Fibroblast of lung (primary cell): ENCODE measurements at regions not wholly inside any gene's neighbourhood (a gene's known extent, or its start where the extent isn't known, plus 50 kb on each side); places are given as distances from the start of the nearest gene placed in this dataset.

Experiments used
- DNase-seq, 2 donors: peaks; one replicate each; pipeline versions ENCODE4 v3.0.0 to v3.0.0-alpha.2; 2010; ENCODE audit warnings: low read depth in 2 of 2
- H2AFZ ChIP-seq: 2 replicates; pipeline ENCODE4 v1.5.1; 2012; ENCODE audit warnings: low read length, control low read depth, inconsistent platforms
- H3K27ac ChIP-seq: 2 replicates; pipeline ENCODE4 v1.5.1; 2011; ENCODE audit warnings: low read length, control low read depth; ENCODE audit not compliant: insufficient read depth
- H3K27me3 ChIP-seq: 2 replicates; pipeline ENCODE4 v1.5.1; 2011; ENCODE audit warnings: mild to moderate bottlenecking, low read length; ENCODE audit not compliant: control insufficient read depth, insufficient read depth
- H3K36me3 ChIP-seq: 2 replicates; pipeline ENCODE4 v1.5.1; 2011; ENCODE audit warnings: low read length; ENCODE audit not compliant: control insufficient read depth, insufficient read depth
- H3K4me1 ChIP-seq: 2 replicates; pipeline ENCODE4 v1.5.1; 2011; ENCODE audit warnings: low read length; ENCODE audit not compliant: control insufficient read depth, insufficient read depth; ENCODE audit errors: extremely low read depth
- H3K4me2 ChIP-seq: 2 replicates; pipeline ENCODE4 v1.5.1; 2011; ENCODE audit warnings: low read length, control low read depth; ENCODE audit not compliant: insufficient read depth; ENCODE audit errors: extremely low read depth
- H3K4me3 ChIP-seq, 4 experiments: fragments of 200-600 bp in 1 of 4; sonication (generic) in 1 of 4; replicated peaks in 1 of 4; 2 replicates each; pipeline ENCODE4 v1.5.1; 2011 to 2016; ENCODE audit warnings: low read length in 4 of 4, low read depth in 3 of 4, mild to moderate bottlenecking in 3 of 4, control low read depth in 2 of 4, inconsistent platforms in 1 of 4, mixed read lengths in 1 of 4; ENCODE audit not compliant: insufficient read depth in 1 of 4; ENCODE audit errors: control extremely low read depth in 1 of 4
- H3K79me2 ChIP-seq: 2 replicates; pipeline ENCODE4 v1.5.1; 2012; ENCODE audit warnings: mild to moderate bottlenecking, low read length, inconsistent platforms; ENCODE audit not compliant: control insufficient read depth, insufficient read depth
- H3K9ac ChIP-seq: 2 replicates; pipeline ENCODE4 v1.5.1; 2011; ENCODE audit warnings: mild to moderate bottlenecking, low read length, control low read depth; ENCODE audit not compliant: insufficient read depth
- H3K9me3 ChIP-seq: 2 replicates; pipeline ENCODE4 v1.5.1; 2012; ENCODE audit warnings: low read depth, low read length; ENCODE audit not compliant: control insufficient read depth, insufficient read depth
- H4K20me1 ChIP-seq: 2 replicates; pipeline ENCODE4 v1.5.1; 2011; ENCODE audit warnings: low read length; ENCODE audit not compliant: control insufficient read depth, insufficient read depth; ENCODE audit errors: extremely low read depth
- EZH2 ChIP-seq: IDR thresholded peaks from 2 replicates; pipeline ENCODE4 v1.5.1; 2012; ENCODE audit warnings: low read length, control low read depth, mild to moderate bottlenecking; ENCODE audit errors: missing control alignments
- TF ChIP-seq, protein P1 (sequence below), 2 donors: IDR thresholded peaks in 1 of 2; conservative IDR thresholded peaks in 1 of 2; 1 replicate in 1 of 2; 2 replicates in 1 of 2; pipeline ENCODE4 v1.5.1; 2011 to 2012; ENCODE audit warnings: low read length in 2 of 2, control low read depth in 1 of 2, inconsistent platforms in 1 of 2, low read depth in 1 of 2, mild to moderate bottlenecking in 1 of 2

GRCh38 chr16:27138257-27138656 lies 65.1 kb upstream of the KDM8 start:
- H3K27me3 ChIP-seq = no peaks in the 10 kb centered on the region
- H3K4me1 ChIP-seq = no peaks in the 10 kb centered on the region
- TF ChIP-seq EZH2 = no peak
- TF ChIP-seq, protein P1, sequence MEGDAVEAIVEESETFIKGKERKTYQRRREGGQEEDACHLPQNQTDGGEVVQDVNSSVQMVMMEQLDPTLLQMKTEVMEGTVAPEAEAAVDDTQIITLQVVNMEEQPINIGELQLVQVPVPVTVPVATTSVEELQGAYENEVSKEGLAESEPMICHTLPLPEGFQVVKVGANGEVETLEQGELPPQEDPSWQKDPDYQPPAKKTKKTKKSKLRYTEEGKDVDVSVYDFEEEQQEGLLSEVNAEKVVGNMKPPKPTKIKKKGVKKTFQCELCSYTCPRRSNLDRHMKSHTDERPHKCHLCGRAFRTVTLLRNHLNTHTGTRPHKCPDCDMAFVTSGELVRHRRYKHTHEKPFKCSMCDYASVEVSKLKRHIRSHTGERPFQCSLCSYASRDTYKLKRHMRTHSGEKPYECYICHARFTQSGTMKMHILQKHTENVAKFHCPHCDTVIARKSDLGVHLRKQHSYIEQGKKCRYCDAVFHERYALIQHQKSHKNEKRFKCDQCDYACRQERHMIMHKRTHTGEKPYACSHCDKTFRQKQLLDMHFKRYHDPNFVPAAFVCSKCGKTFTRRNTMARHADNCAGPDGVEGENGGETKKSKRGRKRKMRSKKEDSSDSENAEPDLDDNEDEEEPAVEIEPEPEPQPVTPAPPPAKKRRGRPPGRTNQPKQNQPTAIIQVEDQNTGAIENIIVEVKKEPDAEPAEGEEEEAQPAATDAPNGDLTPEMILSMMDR (conservative IDR thresholded peaks at IDR 0.05 in 1 of 2, IDR thresholded peaks at IDR 0.05 in 1 of 2; ENCODE audit: low read depth in 1 of 2, low read length in 2 of 2) = no peak
- no peak overlapping the region for H3K9ac ChIP-seq
- no peak overlapping the region for H3K4me2 ChIP-seq
- no peak for DNase-seq
- no peaks in the 10 kb centered on the region for H4K20me1 ChIP-seq
- no peaks in the 10 kb centered on the region for H3K36me3 ChIP-seq
- no peak overlapping the region for H2AFZ ChIP-seq
- H3K9me3 ChIP-seq = no peaks in the 10 kb centered on the region
- no peak overlapping the region for H3K4me3 ChIP-seq
- H3K27ac ChIP-seq = no peak overlapping the region
- no peaks in the 10 kb centered on the region for H3K79me2 ChIP-seq

- Histone ChIP-seq H3K4me3 (no peak overlapping the region), H3K36me3 (no peaks in the 10 kb centered on the region), H3K27ac (no peak overlapping the region), H4K20me1 (no peaks in the 10 kb centered on the region), H2AFZ (no peak overlapping the region), H3K9ac (no peak overlapping the region), H3K4me2 (no peak overlapping the region), H3K27me3 (no peaks in the 10 kb centered on the region), H3K9me3 (no peaks in the 10 kb centered on the region), H3K79me2 (no peaks in the 10 kb centered on the region), H3K4me1 (no peaks in the 10 kb centered on the region)
- DNase-seq = no peak
- no peak for TF ChIP-seq EZH2
- TF ChIP-seq, protein P1 (conservative IDR thresholded peaks at IDR 0.05 in 1 of 2, IDR thresholded peaks at IDR 0.05 in 1 of 2; ENCODE audit: low read depth in 1 of 2, low read length in 2 of 2) = no peak
Observed at GRCh38 chr16:27145630-27146029, 57.7 kb upstream of the KDM8 start.

GRCh38 chr16:27149986-27150385 lies 53.3 kb upstream of the KDM8 start:
- DNase-seq = no peak
- TF ChIP-seq, protein P1 (conservative IDR thresholded peaks at IDR 0.05 in 1 of 2, IDR thresholded peaks at IDR 0.05 in 1 of 2; ENCODE audit: low read depth in 1 of 2, low read length in 2 of 2) = no peak
- no peak for TF ChIP-seq EZH2

More at GRCh38 chr16:27149986-27150385, 53.3 kb upstream of the KDM8 start:
- no peak overlapping the region for H2AFZ ChIP-seq
- no peak overlapping the region for H3K27ac ChIP-seq
- no peak overlapping the region for H3K4me3 ChIP-seq
- no peak overlapping the region for H3K9ac ChIP-seq
- H3K36me3 ChIP-seq = no peaks in the 10 kb centered on the region
- H3K79me2 ChIP-seq = no peaks in the 10 kb centered on the region
- no peaks in the 10 kb centered on the region for H3K9me3 ChIP-seq
- no peaks in the 10 kb centered on the region for H4K20me1 ChIP-seq
- no peaks in the 10 kb centered on the region for H3K4me1 ChIP-seq
- no peak overlapping the region for H3K4me2 ChIP-seq
- H3K27me3 ChIP-seq = no peaks in the 10 kb centered on the region
